MM.1S (cell line): ENCODE measurements at regions not wholly inside any gene's neighbourhood (a gene's known extent, or its start where the extent isn't known, plus 50 kb on each side); places are given as distances from the start of the nearest gene placed in this dataset.

Experiments used
- DNase-seq: peaks from one replicate; pipeline ENCODE4 v3.0.0-alpha.2; 2015
- H2AFZ ChIP-seq: fragments of 300-600 bp; sonication (generic); 2 replicates; pipeline ENCODE4 v1.6.0; 2016; ENCODE audit warnings: antibody characterized with exemption, low read length
- H3F3A ChIP-seq: fragments of 300-600 bp; sonication (generic); 2 replicates; pipeline ENCODE4 v1.6.1; 2016; ENCODE audit warnings: mild to moderate bottlenecking, antibody characterized with exemption, low read length, moderate library complexity, mixed read lengths; ENCODE audit not compliant: insufficient read depth
- H3K27ac ChIP-seq: fragments of 300-600 bp; sonication (generic); 2 replicates; pipeline ENCODE4 v1.5.1; 2016; ENCODE audit warnings: mild to moderate bottlenecking, low read length
- H3K27me3 ChIP-seq: fragments of 300-600 bp; sonication (generic); replicated peaks from 2 replicates; pipeline ENCODE4 v1.6.0; 2016; ENCODE audit warnings: low read length; ENCODE audit not compliant: insufficient read depth
- H3K36me3 ChIP-seq: fragments of 300-600 bp; sonication (generic); replicated peaks from 2 replicates; pipeline ENCODE4 v1.6.1; 2016; ENCODE audit warnings: mild to moderate bottlenecking, low read length, mixed read lengths; ENCODE audit not compliant: insufficient read depth
- H3K4me1 ChIP-seq: fragments of 300-600 bp; sonication (generic); 2 replicates; pipeline ENCODE4 v1.6.1; 2016; ENCODE audit warnings: low read length, mixed read lengths
- H3K4me2 ChIP-seq: fragments of 300-600 bp; sonication (generic); 2 replicates; pipeline ENCODE4 v1.6.0; 2016; ENCODE audit warnings: low read depth, low read length
- H3K4me3 ChIP-seq: fragments of 300-600 bp; sonication (generic); 2 replicates; pipeline ENCODE4 v1.5.1; 2016; ENCODE audit warnings: low read length, mixed read lengths
- H3K79me2 ChIP-seq: fragments of 300-600 bp; sonication (generic); 2 replicates; pipeline ENCODE4 v1.6.1; 2016; ENCODE audit warnings: mixed run types, low read length, mixed read lengths
- H3K9ac ChIP-seq: fragments of 300-600 bp; sonication (generic); 2 replicates; pipeline ENCODE4 v1.6.1; 2016; ENCODE audit warnings: low read length, mixed read lengths
- H3K9me2 ChIP-seq: fragments of 300-600 bp; sonication (generic); replicated peaks from 2 replicates; pipeline ENCODE4 v1.6.1; 2016; ENCODE audit warnings: mild to moderate bottlenecking, low read length, mixed read lengths; ENCODE audit not compliant: insufficient read depth
- H3K9me3 ChIP-seq: fragments of 300-600 bp; sonication (generic); replicated peaks from 2 replicates; pipeline ENCODE4 v1.6.1; 2016; ENCODE audit warnings: mild to moderate bottlenecking, low read length, mixed read lengths; ENCODE audit not compliant: insufficient read depth
- H4K20me1 ChIP-seq: fragments of 300-600 bp; sonication (generic); 2 replicates; pipeline ENCODE4 v1.6.1; 2016; ENCODE audit warnings: mild to moderate bottlenecking, low read length, moderate library complexity, mixed read lengths; ENCODE audit not compliant: insufficient read depth
- CTCF ChIP-seq: fragments of 300-600 bp; sonication (generic); IDR thresholded peaks from 2 replicates; pipeline ENCODE4 v1.5.1; 2016; ENCODE audit warnings: antibody characterized with exemption, low read length, mixed read lengths
- EZH2 ChIP-seq: fragments of 300-600 bp; sonication (generic); optimal IDR thresholded peaks from 2 replicates; pipeline ENCODE3; 2017; ENCODE audit warnings: low read depth, mild to moderate bottlenecking, antibody characterized with exemption, low read length, mixed read lengths
- EZH2phosphoT487 ChIP-seq: fragments of 300-600 bp; sonication (generic); IDR thresholded peaks from 2 replicates; pipeline ENCODE4 v1.6.1; 2018; ENCODE audit warnings: antibody characterized with exemption, low read length

- H3K27me3 ChIP-seq, result no peaks in the 10 kb centered on the region
- no peak overlapping the region for H3K4me3 ChIP-seq
- no peak overlapping the region for H3K27ac ChIP-seq
- no peak for DNase-seq
- no peak overlapping the region for H3K4me2 ChIP-seq
- no peaks in the 10 kb centered on the region for H3F3A ChIP-seq
- no peaks in the 10 kb centered on the region for H3K36me3 ChIP-seq
- H3K9me2 ChIP-seq, result no peaks in the 10 kb centered on the region
- TF ChIP-seq EZH2, result no peak
- no peak for TF ChIP-seq EZH2phosphoT487
- H3K9ac ChIP-seq, result no peak overlapping the region
- no peaks in the 10 kb centered on the region for H4K20me1 ChIP-seq
- H2AFZ ChIP-seq, result no peak overlapping the region
- no peaks in the 10 kb centered on the region for H3K9me3 ChIP-seq
- no peaks in the 10 kb centered on the region for H3K79me2 ChIP-seq
- H3K4me1 ChIP-seq, result no peaks in the 10 kb centered on the region
Observed at GRCh38 chr1:55586771-55587170, 371.6 kb upstream of the USP24 start.

- no peak overlapping the region for H3K4me3 ChIP-seq
- H3F3A ChIP-seq, result no peaks in the 10 kb centered on the region
- H3K9ac ChIP-seq, result no peak overlapping the region
- no peaks in the 10 kb centered on the region for H3K9me2 ChIP-seq
- TF ChIP-seq EZH2, result no peak
- TF ChIP-seq EZH2phosphoT487, result no peak
- TF ChIP-seq CTCF, result no peak
- H3K27me3 ChIP-seq, result no peaks in the 10 kb centered on the region
- no peak for DNase-seq
- no peak overlapping the region for H3K4me2 ChIP-seq
- H3K27ac ChIP-seq, result no peak overlapping the region
- H3K9me3 ChIP-seq, result no peaks in the 10 kb centered on the region
- no peaks in the 10 kb centered on the region for H3K36me3 ChIP-seq
- H2AFZ ChIP-seq, result no peak overlapping the region
- H3K4me1 ChIP-seq, result no peaks in the 10 kb centered on the region
- no peaks in the 10 kb centered on the region for H4K20me1 ChIP-seq
- H3K79me2 ChIP-seq, result no peaks in the 10 kb centered on the region
Observed at GRCh38 chr1:55585402-55585792, 370.2 kb upstream of the USP24 start.

- Histone ChIP-seq H3K9me3 (no peaks in the 10 kb centered on the region), H3K36me3 (no peaks in the 10 kb centered on the region), H3K9ac (no peak overlapping the region), H3K9me2 (no peaks in the 10 kb centered on the region), H3K4me2 (no peak overlapping the region), H2AFZ (no peak overlapping the region), H4K20me1 (no peaks in the 10 kb centered on the region), H3K27me3 (no peaks in the 10 kb centered on the region), H3K79me2 (no peaks in the 10 kb centered on the region), H3K4me3 (no peak overlapping the region), H3K4me1 (no peaks in the 10 kb centered on the region), H3K27ac (no peak overlapping the region), H3F3A (no peaks in the 10 kb centered on the region)
- TF ChIP-seq CTCF (no peak), EZH2phosphoT487 (no peak), EZH2 (no peak)
- DNase-seq, result no peak
Observed at GRCh38 chr1:55584526-55585401, 369.6 kb upstream of the USP24 start.

- H3K27me3 ChIP-seq, result no peaks in the 10 kb centered on the region
Observed at GRCh38 chr1:55582084-55582483, 366.9 kb upstream of the USP24 start.

More at GRCh38 chr1:55582084-55582483, 366.9 kb upstream of the USP24 start:
- no peaks in the 10 kb centered on the region for H3K79me2 ChIP-seq
- H3K4me3 ChIP-seq, result no peak overlapping the region
- H3K27ac ChIP-seq, result no peak overlapping the region
- no peaks in the 10 kb centered on the region for H3K9me3 ChIP-seq
- TF ChIP-seq EZH2phosphoT487 (no peak), CTCF (no peak), EZH2 (no peak)
- H2AFZ ChIP-seq, result no peak overlapping the region
- H3F3A ChIP-seq, result no peaks in the 10 kb centered on the region
- H4K20me1 ChIP-seq, result no peaks in the 10 kb centered on the region
- no peak for DNase-seq
- H3K36me3 ChIP-seq, result no peaks in the 10 kb centered on the region
- H3K4me1 ChIP-seq, result no peaks in the 10 kb centered on the region
- H3K9me2 ChIP-seq, result no peaks in the 10 kb centered on the region; the same call in 1 of the 2 replicates
- H3K4me2 ChIP-seq, result no peak overlapping the region
- no peak overlapping the region for H3K9ac ChIP-seq
